ENCODE measurements at regions not wholly inside any gene's neighbourhood (a gene's known extent, or its start where the extent isn't known, plus 50 kb on each side); places are given as distances from the start of the nearest gene placed in this dataset.

DNA sequence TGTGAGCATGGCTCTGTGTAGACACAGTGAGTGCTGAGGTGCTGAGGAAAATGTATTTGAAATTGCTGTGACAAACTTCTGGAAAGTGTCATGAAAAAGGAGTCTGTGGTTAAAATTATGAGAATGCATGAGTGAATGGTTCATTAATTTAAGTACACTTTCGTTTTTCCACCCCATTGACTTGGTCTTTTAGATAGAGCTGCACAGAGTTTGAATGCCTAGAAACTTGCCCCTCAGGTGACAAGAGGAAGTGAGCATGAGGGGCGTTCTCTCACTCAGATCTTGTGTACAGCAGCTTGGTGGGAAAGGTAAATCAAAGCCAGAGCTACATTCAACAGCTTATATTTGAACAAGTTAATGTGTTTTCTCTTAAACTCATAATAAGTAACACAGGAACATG lies 296.8 kb downstream of the WDR72 start:
- DNase-seq (ENCODE audit: low read depth in 4 of 4, low spot score in 3 of 4): no peak

DNA sequence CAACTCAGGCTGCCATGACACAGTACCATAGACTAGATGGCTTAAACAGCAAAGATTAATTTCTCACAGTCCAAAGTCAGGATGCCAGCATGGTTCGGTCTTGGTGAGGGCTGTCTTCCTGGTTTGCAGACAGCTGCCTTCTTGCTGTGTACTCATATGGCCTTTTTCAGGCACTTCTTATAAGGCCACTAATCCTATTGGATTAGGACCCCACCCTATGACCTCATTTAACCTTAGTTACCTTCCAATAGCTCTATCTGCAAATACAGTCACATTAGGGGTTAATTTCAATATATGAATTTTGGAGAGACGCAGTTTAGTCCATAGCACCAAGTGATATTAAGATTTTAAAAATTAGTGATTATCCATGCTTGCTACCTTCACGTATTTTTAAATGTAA lies 297.8 kb downstream of the WDR72 start:
- DNase-seq (ENCODE audit: low read depth in 4 of 4, low spot score in 3 of 4): no peak

DNA sequence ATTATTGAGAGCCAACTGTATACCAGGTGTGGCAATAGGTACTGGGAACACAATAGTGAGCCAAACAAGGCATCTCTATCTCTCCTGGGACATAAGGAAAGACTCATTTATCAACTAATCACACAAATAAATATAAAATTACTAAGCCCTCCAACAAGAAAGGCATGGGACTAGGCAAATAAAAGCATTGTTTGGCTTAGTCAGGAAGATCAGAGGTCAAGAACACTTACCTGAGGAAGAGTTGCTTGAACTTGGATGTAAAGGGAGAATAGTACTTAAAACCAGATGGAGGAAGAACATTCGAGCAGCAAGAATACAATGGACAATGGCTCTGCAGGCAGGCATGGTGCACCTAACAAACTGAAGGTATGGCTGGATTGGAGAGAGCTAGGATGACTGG lies 300.7 kb downstream of the WDR72 start:
- no peak for DNase-seq (ENCODE audit: low read depth in 4 of 4, low spot score in 3 of 4)

DNA sequence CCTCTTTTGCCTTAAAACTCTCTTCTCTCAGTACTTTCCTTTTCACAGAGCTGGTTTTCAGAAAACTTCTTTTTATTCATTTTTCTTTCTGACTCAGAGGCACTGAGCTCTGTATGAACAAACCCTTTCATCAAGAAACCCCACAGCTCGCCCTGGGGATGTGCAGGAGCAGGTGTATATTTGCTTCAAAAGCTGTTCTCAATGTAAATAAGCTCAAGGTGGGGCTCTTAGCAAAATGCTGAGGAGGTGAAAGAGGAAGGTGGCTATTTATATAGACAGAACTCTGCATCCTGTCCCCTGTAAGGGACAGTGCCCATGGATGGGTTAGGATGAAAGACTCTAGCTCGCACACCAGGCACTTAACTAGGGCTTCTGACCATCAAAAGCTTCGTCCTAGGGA lies 302.0 kb downstream of the WDR72 start:
- no peak for DNase-seq (ENCODE audit: low read depth in 4 of 4, low spot score in 3 of 4)

DNA sequence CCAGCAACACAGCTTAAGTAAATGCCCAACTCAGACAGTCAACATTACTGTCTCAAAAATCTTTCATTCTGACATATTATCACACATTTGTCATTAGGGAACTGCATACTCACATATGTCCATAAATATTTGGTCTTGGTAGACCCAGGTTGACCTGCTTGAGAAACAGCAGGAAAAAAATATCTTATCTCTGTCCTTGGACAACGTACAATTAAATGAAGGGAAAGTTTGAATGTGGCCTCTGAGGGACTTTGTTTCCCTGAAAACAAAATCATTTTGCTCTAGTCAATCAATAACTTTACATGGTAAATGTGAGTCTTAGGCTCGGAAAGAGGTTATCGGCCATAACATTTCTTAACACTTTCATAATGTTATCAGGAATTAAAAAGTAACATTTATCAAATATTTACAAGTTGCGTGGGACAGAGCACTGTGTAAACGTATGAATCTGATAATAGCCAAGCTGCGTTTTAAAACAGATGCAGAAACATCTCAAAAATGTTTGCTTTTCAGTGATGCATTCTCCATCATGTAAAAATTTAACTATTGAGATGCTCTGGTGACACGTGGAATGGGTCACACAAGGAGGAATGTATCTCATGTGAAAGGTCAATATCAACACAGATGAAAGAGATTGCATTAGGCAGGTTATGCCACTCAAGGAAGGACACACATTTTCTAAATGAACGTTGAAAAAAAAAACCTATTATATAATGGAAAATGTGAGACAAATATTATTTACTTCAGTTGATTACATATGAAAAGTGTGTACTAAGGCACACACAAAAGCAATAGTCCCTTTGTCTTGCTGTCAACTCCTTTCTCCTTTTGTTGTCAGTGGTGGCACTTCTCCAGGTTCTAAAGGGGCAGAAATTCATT lies 304.4 kb downstream of the WDR72 start:
- DNase-seq (ENCODE audit: low read depth in 4 of 4, low spot score in 3 of 4): no peak

DNA sequence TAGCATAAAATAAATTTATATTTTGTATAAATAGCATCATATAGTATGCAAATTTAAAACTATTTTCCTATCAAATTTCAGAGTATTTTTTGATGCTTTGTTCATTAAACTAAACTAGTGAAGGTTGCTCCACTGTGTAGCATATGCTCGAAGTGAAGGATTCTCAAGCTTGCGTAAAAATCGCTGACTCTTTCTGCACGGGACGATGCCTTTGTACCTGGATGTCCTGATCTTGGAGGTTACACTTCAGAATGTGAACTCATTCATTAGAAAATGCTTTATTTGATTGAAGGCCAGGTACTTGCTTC lies 305.0 kb downstream of the WDR72 start:
- no peak for DNase-seq (ENCODE audit: low read depth in 4 of 4, low spot score in 3 of 4)

DNA sequence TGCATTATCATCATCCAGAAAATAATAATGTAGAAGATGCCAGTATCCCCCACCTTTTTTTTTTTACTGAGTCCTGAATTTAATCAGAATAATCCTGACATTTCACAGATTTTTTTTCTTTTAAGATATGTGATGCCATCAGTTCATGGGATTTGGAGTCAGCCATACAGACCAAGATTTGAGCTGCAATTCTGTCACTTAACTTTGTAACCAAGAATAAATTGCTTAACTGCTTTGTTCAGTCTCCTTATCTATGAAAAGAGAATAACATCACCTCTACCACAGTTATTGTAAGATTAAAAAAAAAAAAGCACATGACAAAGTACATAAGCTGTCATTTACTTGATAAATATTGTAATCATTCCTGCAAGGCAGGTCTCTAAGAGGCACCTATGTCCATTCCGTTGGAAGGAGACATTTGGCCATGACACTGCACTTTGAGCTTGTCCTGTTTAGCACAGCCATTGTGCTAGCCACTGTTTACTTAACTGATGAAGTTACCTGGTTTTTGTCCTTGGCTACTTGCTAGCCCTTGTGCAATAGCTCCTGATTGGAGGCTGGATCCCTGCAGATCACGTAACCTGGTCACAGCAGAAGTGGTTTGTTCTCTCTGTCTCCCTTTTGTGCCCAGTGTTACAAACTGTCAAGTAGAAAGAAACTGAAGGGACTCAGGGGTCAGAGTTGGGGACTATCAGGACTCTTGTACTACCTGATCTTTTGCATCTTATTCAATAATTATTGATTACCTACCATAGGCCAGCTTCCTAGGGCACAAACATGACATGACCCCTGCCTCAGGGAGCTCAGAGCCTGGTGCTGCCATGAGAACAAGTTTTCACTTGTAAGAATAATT lies 306.0 kb downstream of the WDR72 start:
- no peak for DNase-seq (ENCODE audit: low read depth in 4 of 4, low spot score in 3 of 4)

DNA sequence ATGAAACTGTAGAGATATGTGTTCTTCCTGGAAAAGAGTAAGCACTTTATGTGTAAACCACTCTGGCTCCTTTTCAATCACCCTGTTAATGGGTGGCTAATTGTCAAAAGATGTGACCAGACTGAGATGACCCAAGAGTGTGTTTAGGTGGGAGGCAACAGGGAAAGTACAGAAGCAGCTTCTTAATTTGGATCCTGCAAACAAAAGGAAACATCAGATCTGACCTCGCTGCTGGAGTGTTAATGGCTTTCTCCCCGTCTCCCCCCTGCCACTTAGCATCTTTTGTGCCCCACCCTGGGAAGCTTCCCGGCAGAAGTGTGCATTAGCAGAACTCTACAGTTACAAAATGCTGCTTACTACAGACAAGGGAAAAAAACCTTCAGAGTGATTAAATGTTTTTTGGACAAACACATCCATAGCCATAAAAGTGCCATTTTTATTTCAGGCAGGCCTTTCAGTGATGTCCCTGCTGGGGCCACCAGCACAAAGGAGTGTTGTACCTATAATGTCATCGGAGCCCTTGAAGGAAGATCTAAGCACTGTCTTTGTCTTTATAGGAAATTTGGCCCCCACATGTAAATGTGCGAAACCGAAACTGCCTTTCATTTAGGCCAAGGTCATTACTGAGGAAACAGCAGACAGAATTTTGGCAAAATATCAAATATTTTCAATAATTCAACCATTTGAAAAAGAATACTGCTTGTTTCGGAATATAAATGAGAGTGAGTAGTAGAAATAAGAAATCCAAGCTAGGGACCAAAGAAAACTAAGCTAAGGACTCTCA lies 311.0 kb downstream of the WDR72 start:
- DNase-seq (ENCODE audit: low read depth in 4 of 4, low spot score in 3 of 4): no peak

DNA sequence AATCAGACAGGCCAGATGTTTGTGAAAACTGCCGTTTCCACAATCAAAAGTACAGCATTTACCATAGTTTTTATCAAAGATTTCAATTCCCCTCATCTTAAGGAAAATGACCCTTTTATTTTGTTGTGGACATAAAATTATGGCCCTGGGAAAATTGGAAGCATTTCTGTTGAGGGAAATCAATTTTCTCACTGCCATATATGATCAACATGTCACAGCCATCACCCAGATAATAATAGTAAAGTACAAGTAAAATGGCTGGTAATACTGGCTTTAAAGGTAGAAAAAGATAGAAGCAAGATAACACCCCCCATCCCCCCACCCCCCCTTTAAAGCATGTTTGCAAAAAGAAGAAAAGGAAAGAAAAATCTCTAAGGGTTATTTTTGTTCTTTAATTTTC lies 311.7 kb downstream of the WDR72 start:
- no peak for DNase-seq (ENCODE audit: low read depth in 4 of 4, low spot score in 3 of 4)

DNA sequence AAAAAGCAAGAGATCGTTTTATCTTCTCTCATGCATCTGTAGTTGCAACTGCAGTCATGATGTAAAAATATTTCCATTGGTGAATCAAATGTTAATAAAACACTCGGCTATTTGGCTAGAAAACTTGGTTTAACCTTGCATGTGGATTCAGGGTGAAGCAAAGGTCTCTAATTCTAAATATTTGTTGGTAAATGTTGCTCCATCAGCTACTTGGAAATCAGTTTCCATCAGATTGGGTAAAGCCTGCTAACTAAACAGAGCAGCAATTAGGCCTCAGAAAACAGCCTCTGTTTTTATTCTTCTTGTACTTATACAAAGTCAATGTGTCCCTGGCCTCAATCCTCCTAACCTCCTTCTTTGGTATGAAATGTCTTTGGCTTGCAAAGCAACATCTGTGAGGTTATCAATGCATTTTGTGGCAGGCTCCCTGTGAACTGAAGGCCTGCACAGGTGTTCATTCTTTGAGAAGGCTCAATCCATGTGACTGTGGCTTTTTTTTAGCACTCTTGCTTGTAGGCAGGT lies 312.3 kb downstream of the WDR72 start:
- no peak for DNase-seq (ENCODE audit: low read depth in 4 of 4, low spot score in 3 of 4)

DNA sequence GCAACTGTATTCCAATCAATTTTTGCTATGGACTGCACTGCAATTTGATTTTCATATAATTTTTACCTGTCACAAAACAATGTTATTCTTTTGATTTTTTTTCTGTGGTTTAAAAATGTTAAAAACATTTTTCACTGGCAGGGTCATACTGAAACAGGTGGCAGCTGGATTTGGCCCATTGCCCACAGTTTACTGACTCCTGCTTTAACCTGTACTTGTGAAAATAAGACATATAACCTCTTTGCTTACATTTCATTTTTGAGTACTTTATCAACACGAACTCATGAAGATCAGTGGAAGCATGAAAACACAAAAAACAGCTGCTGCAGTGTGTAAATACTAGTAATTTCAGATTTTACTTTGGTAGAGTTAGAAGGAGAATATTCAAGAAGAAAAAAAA lies 313.1 kb downstream of the WDR72 start:
- no peak for DNase-seq (ENCODE audit: low read depth in 4 of 4, low spot score in 3 of 4)

DNA sequence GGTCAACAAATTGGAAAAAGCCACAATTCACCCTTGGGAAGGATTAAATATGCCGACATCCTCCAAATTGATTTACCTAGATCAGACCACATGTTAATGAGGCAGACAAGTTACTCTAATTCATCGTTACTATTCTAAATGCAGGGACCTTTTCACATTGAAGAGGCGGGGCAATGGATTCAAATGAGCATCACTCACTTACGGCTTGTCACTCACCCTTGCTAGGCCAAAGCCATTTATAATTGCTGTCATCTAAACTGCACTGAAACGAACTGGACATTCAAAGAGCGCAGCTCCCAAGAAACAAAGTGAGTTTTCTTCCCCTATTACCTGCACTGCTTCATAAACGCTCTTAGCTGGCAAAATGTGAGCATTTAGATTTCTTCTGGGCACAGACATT lies 313.9 kb downstream of the WDR72 start:
- no peak for DNase-seq (ENCODE audit: low read depth in 4 of 4, low spot score in 3 of 4)

DNA sequence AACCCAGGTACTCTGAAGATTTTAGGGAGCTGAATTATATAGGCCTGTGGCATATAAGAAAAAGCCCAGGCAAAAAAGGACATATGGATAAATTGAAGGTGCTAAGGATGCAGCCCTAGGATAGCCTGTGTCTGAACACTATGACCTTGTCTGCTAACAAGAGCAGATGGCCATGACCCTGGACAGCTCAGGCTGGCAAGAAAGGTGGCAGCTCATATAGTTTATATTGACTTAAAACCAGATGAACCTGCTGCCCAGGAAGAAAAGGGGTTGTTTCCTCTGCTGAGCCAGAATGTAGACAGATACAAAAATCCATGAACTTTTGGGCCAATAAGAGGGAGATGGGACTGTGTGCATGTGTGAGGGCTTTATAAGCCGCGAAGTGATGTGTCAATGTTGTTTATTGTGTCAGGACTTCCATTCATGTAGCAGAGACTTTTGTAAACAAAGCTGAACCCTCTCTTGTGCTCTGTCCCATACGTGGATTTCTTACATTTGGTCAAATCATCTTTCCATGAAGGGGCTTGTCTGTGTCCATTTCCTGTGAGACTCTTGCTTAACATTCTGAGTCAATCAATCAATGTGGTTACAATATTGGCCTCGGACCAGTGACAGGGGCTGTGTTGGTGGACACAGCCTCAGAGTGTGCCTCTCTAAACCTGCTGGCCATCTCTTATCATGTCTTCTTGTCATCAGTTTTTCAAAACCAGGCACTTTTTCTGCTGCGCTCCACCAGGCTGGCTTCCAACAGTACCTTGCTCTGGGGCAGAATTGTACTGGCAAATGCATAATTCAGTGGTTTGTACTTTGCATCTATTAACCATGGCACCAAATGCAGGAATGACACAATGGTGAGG lies 321.2 kb downstream of the WDR72 start:
- DNase-seq (ENCODE audit: low read depth in 4 of 4, low spot score in 3 of 4): no peak

DNA sequence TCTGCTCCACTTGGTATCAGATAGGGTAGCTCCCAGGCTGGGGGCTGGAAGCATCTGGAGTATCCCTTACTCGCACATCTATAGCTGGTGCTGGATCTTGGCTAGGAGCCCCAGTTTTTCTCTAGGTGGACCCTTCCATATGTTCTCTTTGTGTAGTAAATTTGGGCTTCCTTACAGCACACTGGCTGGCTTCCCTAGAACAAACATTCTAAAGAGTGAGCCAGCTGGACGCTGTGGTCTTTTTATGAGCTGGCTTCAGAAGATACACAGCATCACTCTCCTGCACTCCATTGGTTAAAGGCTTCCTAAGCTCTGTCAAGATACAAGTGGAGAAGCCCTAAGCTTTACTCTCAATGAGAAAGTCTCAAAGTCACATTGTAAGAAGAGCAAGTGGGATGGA lies 322.1 kb downstream of the WDR72 start:
- no peak for DNase-seq (ENCODE audit: low read depth in 4 of 4, low spot score in 3 of 4)

DNA sequence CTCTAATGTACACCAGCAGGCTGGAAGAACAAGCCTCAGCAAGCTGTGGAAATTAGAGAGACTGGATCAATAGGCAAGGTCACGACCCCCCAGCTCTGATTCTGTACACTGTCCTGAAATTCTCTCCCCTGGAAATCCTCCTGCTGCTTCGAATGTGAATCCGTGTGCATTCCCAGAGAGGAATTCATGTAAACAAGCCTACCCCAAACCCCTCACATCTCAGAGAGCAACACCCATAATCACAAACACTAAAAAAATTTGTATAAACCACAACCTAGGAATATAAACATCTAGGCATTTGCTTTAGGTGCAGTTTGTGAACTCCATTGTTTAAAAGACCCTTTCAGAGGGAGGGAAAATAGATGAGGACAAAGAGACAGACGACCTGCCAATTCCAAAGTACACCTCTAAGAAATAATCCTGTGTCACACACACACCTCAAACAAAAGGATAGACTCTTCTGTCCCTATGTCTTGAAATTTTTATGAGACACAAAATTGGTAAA lies 325.2 kb downstream of the WDR72 start:
- DNase-seq (ENCODE audit: low read depth in 4 of 4, low spot score in 3 of 4): no peak

DNA sequence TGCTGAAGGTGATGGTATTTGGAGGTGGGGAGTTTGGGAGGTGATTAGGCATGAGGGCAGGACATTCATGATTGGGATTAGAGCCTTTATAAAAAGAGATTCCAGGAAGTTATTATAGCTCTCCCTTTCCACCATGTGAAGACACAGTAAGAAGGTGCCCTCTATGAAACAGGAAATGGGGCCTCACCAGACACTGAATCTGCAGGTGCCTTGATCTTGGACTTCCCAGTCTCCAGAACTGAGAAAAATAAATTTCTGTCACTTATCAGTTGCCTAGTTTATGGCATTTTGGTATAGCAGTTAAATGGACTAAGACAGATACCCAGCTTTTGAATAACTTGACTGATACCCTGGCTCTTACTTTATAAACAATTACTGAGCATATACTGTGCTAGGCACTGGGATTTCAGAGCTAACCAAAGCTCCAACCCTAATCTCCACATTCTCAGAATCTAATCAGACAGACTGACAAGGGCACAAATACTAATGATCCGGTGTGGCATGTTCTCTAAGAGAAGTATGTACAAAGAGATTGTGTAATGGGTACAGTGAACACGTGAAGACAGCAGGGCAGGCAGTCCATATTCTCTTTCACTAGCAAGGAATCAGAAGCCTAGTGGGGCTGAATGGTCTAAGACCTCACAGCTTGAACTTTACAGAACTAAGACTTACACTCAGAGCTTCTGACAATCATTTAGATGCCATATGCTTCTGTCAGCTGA lies 343.1 kb downstream of the WDR72 start:
- DNase-seq (ENCODE audit: low read depth in 4 of 4, low spot score in 3 of 4): no peak

DNA sequence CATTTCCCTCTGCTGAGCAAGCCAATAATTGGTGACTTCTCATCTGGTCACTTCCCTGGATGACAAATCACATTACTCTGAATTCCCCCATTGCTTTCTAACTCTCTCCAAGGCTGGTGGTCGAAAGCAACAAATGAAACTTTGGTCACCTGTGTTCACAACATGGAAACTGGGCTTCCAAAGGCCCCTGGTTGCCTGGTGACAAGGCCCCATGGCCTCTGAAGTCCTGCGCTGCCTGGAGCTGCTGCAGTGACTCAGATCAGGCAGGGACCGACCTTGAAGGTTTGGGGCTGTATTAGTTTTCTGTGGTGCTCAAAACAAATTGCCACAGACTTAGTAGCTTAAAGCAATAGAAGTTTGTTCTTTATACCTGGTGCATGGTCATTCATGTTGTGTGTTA lies 345.3 kb downstream of the WDR72 start:
- DNase-seq (ENCODE audit: low read depth in 4 of 4, low spot score in 3 of 4): no peak

DNA sequence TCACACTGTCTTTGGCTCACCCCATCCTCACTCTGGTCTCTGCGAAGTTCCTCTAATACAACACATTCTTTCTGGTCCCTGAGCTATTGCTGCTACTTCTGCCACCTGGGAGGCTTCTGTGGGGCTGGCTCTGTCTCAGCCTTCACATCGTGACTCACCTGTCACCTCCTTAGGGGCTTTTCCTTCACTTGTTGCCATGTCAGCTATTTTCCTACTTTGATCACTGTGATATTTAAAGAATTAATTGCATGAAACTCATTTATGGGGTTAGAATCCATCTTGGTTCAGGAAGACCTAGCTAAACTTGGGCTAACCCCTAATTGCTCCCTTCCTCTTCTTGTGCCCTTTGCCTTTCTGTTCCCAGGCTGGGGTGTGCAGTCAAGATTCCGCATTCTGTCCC lies 346.9 kb downstream of the WDR72 start:
- no peak for DNase-seq (ENCODE audit: low read depth in 4 of 4, low spot score in 3 of 4)

DNA sequence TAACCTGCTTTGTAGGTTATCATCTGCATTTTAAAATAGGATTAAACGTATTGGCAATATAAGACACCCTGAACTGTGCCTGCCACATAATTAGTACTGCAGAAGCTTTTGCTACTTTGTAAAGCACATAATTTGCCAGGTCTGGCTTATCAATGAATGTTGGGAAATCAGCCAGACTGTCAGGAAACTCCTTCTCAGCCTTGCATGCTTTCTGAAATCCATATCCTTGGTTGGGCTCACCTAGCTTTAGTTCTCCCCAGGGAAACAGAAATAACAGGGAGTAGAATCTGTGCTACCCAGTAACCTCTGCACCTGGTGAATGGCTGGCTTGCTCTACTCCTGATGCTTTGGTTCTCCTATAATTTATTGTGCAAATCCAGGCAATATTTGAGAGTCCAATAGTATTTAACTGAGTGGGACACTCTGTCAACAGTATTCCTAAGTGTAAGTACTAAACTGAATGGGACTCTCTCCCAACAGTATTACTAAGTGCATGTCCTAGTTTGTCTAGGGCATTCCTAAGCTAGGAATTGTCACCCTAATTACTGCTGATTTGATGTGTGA lies 354.5 kb downstream of the WDR72 start:
- no peak for DNase-seq (ENCODE audit: low read depth in 4 of 4, low spot score in 3 of 4)

Measured in right renal pelvis (tissue), 4 donors.